Gastrocnemius medialis (tissue), 4 donors: ENCODE measurements at regions not wholly inside any gene's neighbourhood (a gene's known extent, or its start where the extent isn't known, plus 50 kb on each side); places are given as distances from the start of the nearest gene placed in this dataset.
"Not testable (repeated sequence)": the region's sequence is repeated elsewhere in the genome, so short reads cannot be mapped to it uniquely, and the experiment has no call there.

Source experiments
- ATAC-seq, 2 donors: fragments of 150-250 bp; one replicate each; pipeline ENCODE4 v1.9.1; 2016
- DNase-seq, 2 donors: peaks; one replicate each; pipeline ENCODE4 v3.0.0-alpha.2; 2019
- H3K27ac ChIP-seq, 4 donors: fragments of 200-600 bp; sonication (generic); 1 replicate in 1 of 4; 2 replicates in 3 of 4; pipeline ENCODE4 v1.5.1; 2016 to 2018; ENCODE audit warnings: mild to moderate bottlenecking in 2 of 4, moderate library complexity in 1 of 4
- H3K27me3 ChIP-seq, 3 donors: fragments of 200-600 bp; sonication (generic) in 2 of 3; 1 replicate in 1 of 3; 2 replicates in 2 of 3; pipeline versions ENCODE4 v1.5.1 to v1.6.0; 2016 to 2019; ENCODE audit warnings: mild to moderate bottlenecking in 1 of 3, moderate library complexity in 1 of 3
- H3K36me3 ChIP-seq, 2 donors: fragments of 200-600 bp; sonication (generic) in 1 of 2; one replicate each; pipeline ENCODE4 v1.5.1; 2017 to 2018
- H3K4me1 ChIP-seq, 2 donors: fragments of 200-600 bp; sonication (generic) in 1 of 2; one replicate each; pipeline ENCODE4 v1.5.1; 2016 to 2017; ENCODE audit warnings: mild to moderate bottlenecking in 2 of 2
- H3K4me3 ChIP-seq, 4 donors: fragments of 200-600 bp; sonication (generic) in 3 of 4; 1 replicate in 1 of 4; 2 replicates in 3 of 4; pipeline ENCODE4 v1.5.1; 2016 to 2019; ENCODE audit warnings: mild to moderate bottlenecking in 2 of 4
- H3K9me3 ChIP-seq, 3 donors: fragments of 200-600 bp; sonication (generic) in 2 of 3; 1 replicate in 1 of 3; 2 replicates in 2 of 3; pipeline ENCODE4 v1.5.1; 2016 to 2019
- CTCF ChIP-seq, 5 experiments: fragments of 450-650 bp in 3 of 5; fragments of 200-600 bp in 2 of 5; sonication (generic) in 2 of 5; IDR thresholded peaks in 4 of 5; conservative IDR thresholded peaks in 1 of 5; 1 replicate in 4 of 5; 2 replicates in 1 of 5; pipeline ENCODE4 v1.5.1; 2016 to 2019; ENCODE audit warnings: antibody characterized with exemption in 5 of 5, mild to moderate bottlenecking in 3 of 5, moderate library complexity in 3 of 5
- POLR2A ChIP-seq, 2 donors: fragments of 450-650 bp; IDR thresholded peaks; one replicate each; pipeline ENCODE4 v1.6.1; 2017; ENCODE audit warnings: antibody characterized with exemption in 2 of 2, mild to moderate bottlenecking in 2 of 2, moderate library complexity in 2 of 2
- in situ Hi-C, 4 donors: fragments of 200-750 bp; cut with MboI; loops; one replicate each; pipeline versions ENCODE4 v1.15.0 to v1.8.0; 2017; ENCODE audit warnings: low sequenced_read_pairs in 4 of 4
- intact Hi-C: fragments of 100-400 bp; cut with DNase I; formaldehyde crosslinking; loops from one replicate; pipeline ENCODE4 v1.15.1; 2023; ENCODE audit warnings: low total_unique reads

GRCh38 chr18:78875778-78876650, 103.6 kb upstream of the SALL3 start:
- Histone ChIP-seq H3K4me3 (no peak overlapping the region), H3K9me3 (no peaks in the 10 kb centered on the region), H3K4me1 (no peaks in the 10 kb centered on the region), H3K27ac (no peak overlapping the region), H3K36me3 (no peaks in the 10 kb centered on the region), H3K27me3 (no peaks in the 10 kb centered on the region)
- in situ Hi-C loops (no loop called here), intact Hi-C loops (no loop called here)
- DNase-seq, result no peak
- ATAC-seq, result no peak
- TF ChIP-seq POLR2A (IDR thresholded peaks at IDR 0.05), result no peak
- no peak for TF ChIP-seq CTCF (IDR thresholded peaks at IDR 0.05 in 4 of 5, conservative IDR thresholded peaks at IDR 0.05 in 1 of 5)

- DNase-seq, result no peak
Measured at GRCh38 chr18:78876868-78877267, 102.8 kb upstream of the SALL3 start.

GRCh38 chr18:78878335-78878734, 101.3 kb upstream of the SALL3 start:
- no peaks in the 10 kb centered on the region for H3K4me1 ChIP-seq
- in situ Hi-C loops (no loop called here), intact Hi-C loops (no loop called here)
- TF ChIP-seq POLR2A (IDR thresholded peaks at IDR 0.05), result no peak
- TF ChIP-seq CTCF (IDR thresholded peaks at IDR 0.05 in 4 of 5, conservative IDR thresholded peaks at IDR 0.05 in 1 of 5), result no peak
- ATAC-seq, result no peak
- H3K27me3 ChIP-seq, result no peaks in the 10 kb centered on the region
- no peaks in the 10 kb centered on the region for H3K9me3 ChIP-seq
- no peaks in the 10 kb centered on the region for H3K36me3 ChIP-seq
- DNase-seq, result no peak
- no peak overlapping the region for H3K4me3 ChIP-seq
- H3K27ac ChIP-seq, result no peak overlapping the region

More at GRCh38 chr18:78876868-78877267, 102.8 kb upstream of the SALL3 start:
- in situ Hi-C loops, result no loop called here
- Histone ChIP-seq H3K9me3 (no peaks in the 10 kb centered on the region), H3K27ac (no peak overlapping the region), H3K36me3 (no peaks in the 10 kb centered on the region), H3K4me1 (no peaks in the 10 kb centered on the region), H3K4me3 (no peak overlapping the region), H3K27me3 (no peaks in the 10 kb centered on the region)
- TF ChIP-seq CTCF (IDR thresholded peaks at IDR 0.05 in 4 of 5, conservative IDR thresholded peaks at IDR 0.05 in 1 of 5) (no peak), POLR2A (IDR thresholded peaks at IDR 0.05) (no peak)
- intact Hi-C loops, result no loop called here
- no peak for ATAC-seq

- H3K27ac ChIP-seq, in situ Hi-C loops, H3K4me1 ChIP-seq, DNase-seq, H3K36me3 ChIP-seq, H3K4me3 ChIP-seq, H3K9me3 ChIP-seq, ATAC-seq, H3K27me3 ChIP-seq, intact Hi-C loops: not testable (repeated sequence)
Measured at GRCh38 chr18:78879072-78879883, 100.3 kb upstream of the SALL3 start.

- intact Hi-C loops, result no loop called here
- Histone ChIP-seq H3K36me3 (no peaks in the 10 kb centered on the region), H3K9me3 (no peaks in the 10 kb centered on the region), H3K4me1 (no peaks in the 10 kb centered on the region), H3K27me3 (no peaks in the 10 kb centered on the region), H3K27ac (no peak overlapping the region), H3K4me3 (no peak overlapping the region)
- in situ Hi-C loops, result no loop called here
- DNase-seq (no peak), ATAC-seq (no peak)
- TF ChIP-seq CTCF (IDR thresholded peaks at IDR 0.05 in 4 of 5, conservative IDR thresholded peaks at IDR 0.05 in 1 of 5) (no peak), POLR2A (IDR thresholded peaks at IDR 0.05) (no peak)
Measured at GRCh38 chr18:78882585-78882984, 97.0 kb upstream of the SALL3 start.
